H1 (cell line): ENCODE measurements at regions not wholly inside any gene's neighbourhood (a gene's known extent, or its start where the extent isn't known, plus 50 kb on each side); places are given as distances from the start of the nearest gene placed in this dataset.

Experiments
- CREB1 ChIP-seq: IDR thresholded peaks from 2 replicates; pipeline ENCODE4 v1.6.1; 2012; ENCODE audit warnings: inconsistent platforms
- CTBP2 ChIP-seq: IDR thresholded peaks from 2 replicates; pipeline ENCODE4 v1.7.0; 2011; ENCODE audit warnings: borderline replicate concordance, mild to moderate bottlenecking, moderate library complexity, mixed read lengths, low read length; ENCODE audit not compliant: insufficient read depth, insufficient read length
- RAD21 ChIP-seq, 2 experiments: IDR thresholded peaks in 1 of 2; conservative IDR thresholded peaks in 1 of 2; 2 replicates each; pipeline ENCODE4 v1.6.1; 2011; ENCODE audit warnings: low read depth in 2 of 2, low read length in 2 of 2, improper control_type of control experiment in 1 of 2, inconsistent platforms in 1 of 2, mild to moderate bottlenecking in 1 of 2, moderate library complexity in 1 of 2
- SUZ12 ChIP-seq: fragments of 200-600 bp; sonication (generic); IDR thresholded peaks from 2 replicates; pipeline ENCODE4 v1.6.1; 2012; ENCODE audit warnings: mild to moderate bottlenecking, inconsistent platforms, low read length, moderate library complexity, mixed read lengths

DNA sequence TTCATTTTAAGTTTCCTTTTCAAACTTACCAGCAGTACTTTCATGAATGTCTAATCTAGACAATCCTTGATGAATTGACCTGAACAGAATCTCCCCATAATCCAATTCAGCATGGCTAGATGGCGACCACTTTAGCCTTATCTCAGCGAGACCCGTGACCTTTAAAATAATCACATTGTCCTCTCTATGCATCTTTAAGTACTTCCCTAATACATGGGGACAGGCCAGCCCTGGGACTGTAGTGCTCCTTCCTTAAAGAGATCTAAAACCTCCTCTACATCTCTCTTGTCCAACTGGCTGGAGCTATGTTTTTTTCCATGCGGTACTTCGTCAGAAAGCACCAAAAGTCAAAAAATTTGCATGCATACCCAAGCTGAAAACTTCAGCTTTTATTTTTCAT is 746.0 kb downstream of the VRK1 start (continued):
- TF ChIP-seq RAD21 (IDR thresholded peaks at IDR 0.05 in 1 of 2, conservative IDR thresholded peaks at IDR 0.05 in 1 of 2; ENCODE audit: low read depth in 2 of 2, low read length in 2 of 2): no peak
- TF ChIP-seq SUZ12: no peak
- TF ChIP-seq CTBP2: no peak
- TF ChIP-seq CREB1: no peak
